Trophoblast cell (in vitro differentiated cells and primary cell): ENCODE measurements at regions not wholly inside any gene's neighbourhood (a gene's known extent, or its start where the extent isn't known, plus 50 kb on each side); places are given as distances from the start of the nearest gene placed in this dataset.

ENCODE experiments used
- DNase-seq, 2 donors: peaks; one replicate each; pipeline ENCODE4 v3.0.0-alpha.2; 2016
- H2AFZ ChIP-seq: 2 replicates; pipeline ENCODE4 v1.6.1; 2013; ENCODE audit warnings: low read length, moderate library complexity, mild to moderate bottlenecking; ENCODE audit not compliant: insufficient read depth, poor library complexity
- H2AK5ac ChIP-seq: 2 replicates; pipeline ENCODE4 v1.6.1; 2013; ENCODE audit warnings: mild to moderate bottlenecking, low read length
- H2BK120ac ChIP-seq: 2 replicates; pipeline ENCODE4 v1.6.1; 2013; ENCODE audit warnings: low read length, mild to moderate bottlenecking, moderate library complexity; ENCODE audit not compliant: insufficient read depth, poor library complexity
- H2BK12ac ChIP-seq: 2 replicates; pipeline ENCODE4 v1.6.1; 2013; ENCODE audit warnings: mild to moderate bottlenecking, low read length, moderate library complexity
- H2BK5ac ChIP-seq: 2 replicates; pipeline ENCODE4 v1.6.1; 2013; ENCODE audit warnings: low read length, low read depth, moderate library complexity, mild to moderate bottlenecking; ENCODE audit not compliant: poor library complexity
- H3K14ac ChIP-seq: 2 replicates; pipeline ENCODE4 v1.6.1; 2013; ENCODE audit warnings: mild to moderate bottlenecking, low read length
- H3K18ac ChIP-seq: 2 replicates; pipeline ENCODE4 v1.6.1; 2013; ENCODE audit warnings: mild to moderate bottlenecking, low read length
- H3K23ac ChIP-seq: 2 replicates; pipeline ENCODE4 v1.6.1; 2013; ENCODE audit warnings: low read length
- H3K27ac ChIP-seq: 2 replicates; pipeline ENCODE4 v1.5.1; 2013; ENCODE audit warnings: low read depth, mild to moderate bottlenecking, inconsistent platforms, low read length, moderate library complexity
- H3K27me3 ChIP-seq: 2 replicates; pipeline ENCODE4 v1.6.1; 2013; ENCODE audit warnings: inconsistent platforms, mild to moderate bottlenecking, low read length, moderate library complexity; ENCODE audit not compliant: insufficient read depth
- H3K36me3 ChIP-seq, 2 experiments: 1 replicate in 1 of 2; 2 replicates in 1 of 2; pipeline ENCODE4 v1.6.1; 2013; ENCODE audit warnings: low read length in 2 of 2, mild to moderate bottlenecking in 2 of 2, moderate library complexity in 1 of 2; ENCODE audit not compliant: insufficient read depth in 2 of 2, control insufficient read depth in 1 of 2
- H3K4ac ChIP-seq: 2 replicates; pipeline ENCODE4 v1.6.1; 2013; ENCODE audit warnings: low read depth, mild to moderate bottlenecking, low read length, moderate library complexity
- H3K4me1 ChIP-seq, 2 experiments: 1 replicate in 1 of 2; 2 replicates in 1 of 2; pipeline ENCODE4 v1.6.1; 2013; ENCODE audit warnings: low read length in 2 of 2, mild to moderate bottlenecking in 2 of 2, moderate library complexity in 1 of 2; ENCODE audit not compliant: insufficient read depth in 2 of 2, control insufficient read depth in 1 of 2
- H3K4me2 ChIP-seq: 2 replicates; pipeline ENCODE4 v1.6.1; 2013; ENCODE audit warnings: inconsistent platforms, mild to moderate bottlenecking, low read length, moderate library complexity
- H3K4me3 ChIP-seq: 2 replicates; pipeline ENCODE4 v1.5.1; 2013; ENCODE audit warnings: mild to moderate bottlenecking, low read depth, low read length, inconsistent platforms
- H3K79me1 ChIP-seq: one replicate; pipeline ENCODE4 v1.6.1; 2013; ENCODE audit warnings: low read length
- H3K79me2 ChIP-seq: 2 replicates; pipeline ENCODE4 v1.6.1; 2013; ENCODE audit warnings: low read length, mild to moderate bottlenecking; ENCODE audit not compliant: control insufficient read depth, insufficient read depth, poor library complexity
- H3K9ac ChIP-seq: 2 replicates; pipeline ENCODE4 v1.6.1; 2013; ENCODE audit warnings: mild to moderate bottlenecking, low read length
- H3K9me3 ChIP-seq: 2 replicates; pipeline ENCODE4 v1.6.1; 2013; ENCODE audit warnings: low read depth, mild to moderate bottlenecking, control low read depth, inconsistent platforms, low read length; ENCODE audit not compliant: insufficient read depth
- H4K12ac ChIP-seq: 2 replicates; pipeline ENCODE4 v1.6.1; 2013; ENCODE audit warnings: low read depth, mild to moderate bottlenecking, low read length, moderate library complexity
- H4K8ac ChIP-seq: 2 replicates; pipeline ENCODE4 v1.6.1; 2013; ENCODE audit warnings: low read depth, mild to moderate bottlenecking, low read length, moderate library complexity
- H4K91ac ChIP-seq: one replicate; pipeline ENCODE4 v1.6.1; 2013; ENCODE audit warnings: low read depth, mild to moderate bottlenecking, low read length, moderate library complexity
- WGBS: extraction: QIAGEN DNeasy Blood & Tissue Kit; methylation state at CpG from one replicate; pipeline ENCODE4 v1.1.7; 2013; ENCODE audit warnings: missing lambda C conversion rate; ENCODE audit not compliant: insufficient read length, insufficient coverage; ENCODE audit errors: extremely low coverage; 5-methylcytosine and 5-hydroxymethylcytosine counted together

GRCh38 chr13:82636119-82636518 lies 1246.2 kb downstream of the SLITRK1 start:
- Histone ChIP-seq H3K18ac (no peak overlapping the region), H3K9ac (no peak overlapping the region), H4K8ac (no peak overlapping the region), H2BK120ac (no peak overlapping the region), H3K4me2 (no peak overlapping the region), H2BK12ac (no peak overlapping the region), H3K36me3 (no peaks in the 10 kb centered on the region), H3K79me1 (no peaks in the 10 kb centered on the region), H3K27me3 (no peaks in the 10 kb centered on the region), H3K4ac (no peak overlapping the region), H2AK5ac (no peak overlapping the region), H3K14ac (no peak overlapping the region), H3K4me1 (no peaks in the 10 kb centered on the region), H3K4me3 (no peak overlapping the region), H4K91ac (no peak overlapping the region), H4K12ac (no peak overlapping the region), H2AFZ (no peak overlapping the region), H3K27ac (no peak overlapping the region), H3K79me2 (no peaks in the 10 kb centered on the region), H3K23ac (no peak overlapping the region), H2BK5ac (no peak overlapping the region), H3K9me3 (no peaks in the 10 kb centered on the region)
- peak in 1 of 2 donors; percentile 31 for DNase-seq
- no CpG with 5 or more reads among the region's 1 CpG for WGBS

GRCh38 chr13:82634946-82635345 lies 1247.3 kb downstream of the SLITRK1 start:
- H3K27me3 ChIP-seq = no peaks in the 10 kb centered on the region
- no peak overlapping the region for H2BK120ac ChIP-seq
- WGBS = no CpG with 5 or more reads among the region's 2 CpGs
- H3K23ac ChIP-seq = no peak overlapping the region
- no peak overlapping the region for H2AK5ac ChIP-seq
- no peaks in the 10 kb centered on the region for H3K79me2 ChIP-seq
- no peak overlapping the region for H4K91ac ChIP-seq
- H3K4me3 ChIP-seq = no peak overlapping the region
- H3K18ac ChIP-seq = no peak overlapping the region
- no peak overlapping the region for H3K4ac ChIP-seq
- no peak overlapping the region for H3K4me2 ChIP-seq
- no peak for DNase-seq
- no peak overlapping the region for H2BK5ac ChIP-seq
- no peaks in the 10 kb centered on the region for H3K36me3 ChIP-seq
- no peak overlapping the region for H3K27ac ChIP-seq
- H3K14ac ChIP-seq = no peak overlapping the region
- H4K12ac ChIP-seq = no peak overlapping the region
- no peaks in the 10 kb centered on the region for H3K4me1 ChIP-seq
- H3K9ac ChIP-seq = no peak overlapping the region
- H3K9me3 ChIP-seq = no peaks in the 10 kb centered on the region
- no peak overlapping the region for H2AFZ ChIP-seq
- H2BK12ac ChIP-seq = no peak overlapping the region
- no peaks in the 10 kb centered on the region for H3K79me1 ChIP-seq
- H4K8ac ChIP-seq = no peak overlapping the region

GRCh38 chr13:82627183-82627582 lies 1255.1 kb downstream of the SLITRK1 start:
- Histone ChIP-seq H3K23ac (no peak overlapping the region), H3K27ac (no peak overlapping the region), H4K8ac (no peak overlapping the region), H4K12ac (no peak overlapping the region), H3K4ac (no peak overlapping the region), H3K4me1 (no peaks in the 10 kb centered on the region), H3K79me1 (no peaks in the 10 kb centered on the region), H3K18ac (no peak overlapping the region), H2BK12ac (no peak overlapping the region), H3K9me3 (no peaks in the 10 kb centered on the region), H3K27me3 (no peaks in the 10 kb centered on the region), H3K36me3 (no peaks in the 10 kb centered on the region), H3K4me2 (no peak overlapping the region), H2AK5ac (no peak overlapping the region), H2BK5ac (no peak overlapping the region), H3K9ac (no peak overlapping the region), H2BK120ac (no peak overlapping the region), H2AFZ (no peak overlapping the region), H4K91ac (no peak overlapping the region), H3K14ac (no peak overlapping the region), H3K79me2 (no peaks in the 10 kb centered on the region), H3K4me3 (no peak overlapping the region)
- DNase-seq = no peak
- WGBS = no CpG with 5 or more reads among the region's 1 CpG

- WGBS = no CpG with 5 or more reads among the region's 3 CpGs
- H2AFZ ChIP-seq = no peak overlapping the region
Measured at GRCh38 chr13:82625717-82626116, 1256.6 kb downstream of the SLITRK1 start.

More at GRCh38 chr13:82625717-82626116, 1256.6 kb downstream of the SLITRK1 start:
- no peak overlapping the region for H3K14ac ChIP-seq
- H3K79me2 ChIP-seq = no peaks in the 10 kb centered on the region
- no peaks in the 10 kb centered on the region for H3K4me1 ChIP-seq
- no peak overlapping the region for H2BK5ac ChIP-seq
- H4K8ac ChIP-seq = no peak overlapping the region
- H2BK12ac ChIP-seq = no peak overlapping the region
- no peak overlapping the region for H3K4me2 ChIP-seq
- no peak overlapping the region for H3K18ac ChIP-seq
- H2AK5ac ChIP-seq = no peak overlapping the region
- H3K79me1 ChIP-seq = no peaks in the 10 kb centered on the region
- no peaks in the 10 kb centered on the region for H3K27me3 ChIP-seq
- no peak overlapping the region for H4K91ac ChIP-seq
- H3K9me3 ChIP-seq = no peaks in the 10 kb centered on the region
- H3K23ac ChIP-seq = no peak overlapping the region
- no peak for DNase-seq
- H3K4ac ChIP-seq = no peak overlapping the region
- no peak overlapping the region for H3K4me3 ChIP-seq
- no peak overlapping the region for H4K12ac ChIP-seq
- no peaks in the 10 kb centered on the region for H3K36me3 ChIP-seq
- H3K27ac ChIP-seq = no peak overlapping the region
- H2BK120ac ChIP-seq = no peak overlapping the region
- H3K9ac ChIP-seq = no peak overlapping the region
